Spleen (tissue), 11 donors: ENCODE measurements at regions not wholly inside any gene's neighbourhood (a gene's known extent, or its start where the extent isn't known, plus 50 kb on each side); places are given as distances from the start of the nearest gene placed in this dataset.
"Not testable (repeated sequence)": the region's sequence is repeated elsewhere in the genome, so short reads cannot be mapped to it uniquely, and the experiment has no call there.

ENCODE experiments used
- DNase-seq: peaks from one replicate; pipeline ENCODE4 v3.0.0-alpha.2; 2020
- H3K27ac ChIP-seq, 8 donors: fragments of 200-600 bp; sonication (generic) in 7 of 8; 1 replicate in 4 of 8; 2 replicates in 4 of 8; pipeline versions ENCODE4 v1.5.0 to v1.8.0; 2016 to 2021; ENCODE audit warnings: inconsistent platforms in 4 of 8, mild to moderate bottlenecking in 4 of 8, moderate library complexity in 1 of 8
- H3K27me3 ChIP-seq, 7 donors: fragments of 200-600 bp; sonication (generic) in 6 of 7; replicated peaks in 1 of 7; 1 replicate in 4 of 7; 2 replicates in 3 of 7; pipeline versions ENCODE4 v1.5.0 to v1.8.0; 2016 to 2021; ENCODE audit warnings: inconsistent platforms in 3 of 7, mild to moderate bottlenecking in 1 of 7
- H3K36me3 ChIP-seq, 6 donors: fragments of 200-600 bp; sonication (generic) in 5 of 6; 1 replicate in 4 of 6; 2 replicates in 2 of 6; pipeline versions ENCODE4 v1.5.0 to v1.8.0; 2016 to 2021; ENCODE audit warnings: inconsistent platforms in 2 of 6
- H3K4me1 ChIP-seq, 6 donors: fragments of 200-600 bp; sonication (generic) in 5 of 6; 1 replicate in 3 of 6; 2 replicates in 3 of 6; pipeline versions ENCODE4 v1.5.0 to v1.8.0; 2016 to 2021; ENCODE audit warnings: inconsistent platforms in 3 of 6
- H3K4me3 ChIP-seq, 8 donors: fragments of 200-600 bp; sonication (generic) in 7 of 8; 1 replicate in 4 of 8; 2 replicates in 4 of 8; pipeline versions ENCODE4 v1.5.0 to v1.8.0; 2016 to 2021; ENCODE audit warnings: inconsistent platforms in 4 of 8, mild to moderate bottlenecking in 4 of 8, moderate library complexity in 2 of 8
- H3K9me3 ChIP-seq, 8 donors: fragments of 200-600 bp; sonication (generic) in 7 of 8; 1 replicate in 4 of 8; 2 replicates in 4 of 8; pipeline versions ENCODE4 v1.5.0 to v1.8.0; 2016 to 2021; ENCODE audit warnings: inconsistent platforms in 4 of 8
- POLR2A ChIP-seq, 3 donors: fragments of 450-650 bp; IDR thresholded peaks; one replicate each; pipeline ENCODE4 v1.5.1; 2017; ENCODE audit warnings: antibody characterized with exemption in 3 of 3, mild to moderate bottlenecking in 1 of 3
- POLR2AphosphoS5 ChIP-seq, 3 donors: sonication (generic); formaldehyde crosslinking; IDR thresholded peaks; one replicate each; pipeline ENCODE4 v1.5.1; 2017; ENCODE audit warnings: antibody characterized with exemption in 3 of 3
- WGBS, 5 donors: extraction: QIAGEN DNeasy Blood & Tissue Kit in 3 of 5; methylation state at CpG; one replicate each; pipeline versions ENCODE4 v1.1.5 to v1.1.7; 2013 to 2018; 5-methylcytosine and 5-hydroxymethylcytosine counted together
- intact Hi-C: fragments of 100-400 bp; cut with DNase I; formaldehyde crosslinking; loops from one replicate; pipeline ENCODE4 v1.15.0; 2023; ENCODE audit warnings: low total_unique reads
- TF ChIP-seq, protein P1 (sequence below), 11 experiments: fragments of 200-600 bp in 7 of 11; fragments of 450-650 bp in 4 of 11; sonication (generic) in 4 of 11; IDR thresholded peaks in 8 of 11; conservative IDR thresholded peaks in 3 of 11; 1 replicate in 7 of 11; 2 replicates in 4 of 11; pipeline versions ENCODE4 v1.4.0 to v1.8.0; 2016 to 2021; ENCODE audit warnings: antibody characterized with exemption in 11 of 11, inconsistent platforms in 4 of 11, mild to moderate bottlenecking in 1 of 11
- donor health status: healthy with polysubstance abuse.
- donor health status: DM: no; HTN: no; CAD: no; lungs with moderate emphysema.
- donor health status: DM: no; HTN: no; CAD: no.
- donor health status: Bipolar disorder and iron deficiency.
- donor health status: healthy.
- donor health status: DM: no; HTN: no; CAD: no.
- donor health status: DM: yes; HTN: yes; CAD: no.

DNA sequence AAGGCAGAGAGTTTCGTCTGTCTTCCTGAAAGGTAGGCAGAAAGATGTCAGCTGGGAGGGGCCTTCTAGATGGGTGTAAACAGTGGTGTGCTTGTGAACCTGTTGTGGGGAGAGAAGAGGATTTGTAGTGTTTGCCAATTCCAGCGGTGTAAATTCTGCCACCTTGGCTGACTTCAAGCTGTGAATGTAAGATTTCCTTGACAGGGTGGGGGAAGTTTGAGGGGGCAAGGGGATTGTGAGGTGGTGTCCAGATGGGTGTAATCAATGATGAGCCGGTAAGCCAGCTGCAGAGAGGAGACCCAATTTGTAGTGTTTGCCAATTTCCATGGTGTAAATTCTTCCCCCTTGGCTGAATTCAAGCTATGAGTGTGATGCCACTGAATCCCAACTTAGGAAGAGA, 61.0 kb upstream of the ADGRE5 start:
- no peak for TF ChIP-seq POLR2AphosphoS5 (IDR thresholded peaks at IDR 0.05)
- TF ChIP-seq POLR2A (IDR thresholded peaks at IDR 0.05) = no peak
- TF ChIP-seq, protein P1, sequence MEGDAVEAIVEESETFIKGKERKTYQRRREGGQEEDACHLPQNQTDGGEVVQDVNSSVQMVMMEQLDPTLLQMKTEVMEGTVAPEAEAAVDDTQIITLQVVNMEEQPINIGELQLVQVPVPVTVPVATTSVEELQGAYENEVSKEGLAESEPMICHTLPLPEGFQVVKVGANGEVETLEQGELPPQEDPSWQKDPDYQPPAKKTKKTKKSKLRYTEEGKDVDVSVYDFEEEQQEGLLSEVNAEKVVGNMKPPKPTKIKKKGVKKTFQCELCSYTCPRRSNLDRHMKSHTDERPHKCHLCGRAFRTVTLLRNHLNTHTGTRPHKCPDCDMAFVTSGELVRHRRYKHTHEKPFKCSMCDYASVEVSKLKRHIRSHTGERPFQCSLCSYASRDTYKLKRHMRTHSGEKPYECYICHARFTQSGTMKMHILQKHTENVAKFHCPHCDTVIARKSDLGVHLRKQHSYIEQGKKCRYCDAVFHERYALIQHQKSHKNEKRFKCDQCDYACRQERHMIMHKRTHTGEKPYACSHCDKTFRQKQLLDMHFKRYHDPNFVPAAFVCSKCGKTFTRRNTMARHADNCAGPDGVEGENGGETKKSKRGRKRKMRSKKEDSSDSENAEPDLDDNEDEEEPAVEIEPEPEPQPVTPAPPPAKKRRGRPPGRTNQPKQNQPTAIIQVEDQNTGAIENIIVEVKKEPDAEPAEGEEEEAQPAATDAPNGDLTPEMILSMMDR (IDR thresholded peaks at IDR 0.05 in 8 of 11, conservative IDR thresholded peaks at IDR 0.05 in 3 of 11) = no peak
- Histone ChIP-seq H3K27ac (no peak overlapping the region), H3K4me1 (no peaks in the 10 kb centered on the region), H3K4me3 (no peak overlapping the region), H3K9me3 (peaks cover 0 to 12% (median 0%) of the 10 kb centered on the region in 8 donors), H3K27me3 (peaks cover 0 to 4% (median 0%) of the 10 kb centered on the region in 7 donors), H3K36me3 (no peaks in the 10 kb centered on the region)
- intact Hi-C loops = no loop called here
- no peak for DNase-seq
- 88 to 97% (median 89%) methylated on average over 3 of the region's 3 CpGs for WGBS, 5 donors

DNA sequence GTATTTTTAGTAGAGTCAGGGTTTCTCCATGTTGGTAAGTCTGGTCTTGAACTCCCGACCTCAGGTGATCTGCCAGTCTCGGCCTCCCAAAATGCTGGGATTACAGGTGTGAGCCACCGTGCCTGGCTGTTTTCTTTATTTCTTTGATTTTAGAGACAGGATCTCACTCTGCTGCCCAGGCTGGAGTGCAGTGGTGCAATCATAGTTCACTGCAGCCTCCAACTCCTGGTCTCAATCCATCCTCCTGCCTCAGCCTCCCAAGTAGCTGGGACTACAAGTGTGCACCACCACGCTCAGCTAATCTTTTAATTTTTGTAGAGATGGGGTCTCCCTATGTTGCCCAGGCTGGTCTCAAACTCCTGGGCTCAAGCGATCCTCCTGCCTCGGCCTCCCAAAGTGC, 61.5 kb upstream of the ADGRE5 start:
- peaks cover 0 to 12% (median 0%) of the 10 kb centered on the region in 8 donors for H3K9me3 ChIP-seq
- H3K27ac ChIP-seq, intact Hi-C loops, DNase-seq, H3K4me1 ChIP-seq, H3K36me3 ChIP-seq, H3K4me3 ChIP-seq, H3K27me3 ChIP-seq: not testable (repeated sequence)
- WGBS, 5 donors = 94 to 98% (median 94%) methylated on average over 6 of the region's 6 CpGs

DNA sequence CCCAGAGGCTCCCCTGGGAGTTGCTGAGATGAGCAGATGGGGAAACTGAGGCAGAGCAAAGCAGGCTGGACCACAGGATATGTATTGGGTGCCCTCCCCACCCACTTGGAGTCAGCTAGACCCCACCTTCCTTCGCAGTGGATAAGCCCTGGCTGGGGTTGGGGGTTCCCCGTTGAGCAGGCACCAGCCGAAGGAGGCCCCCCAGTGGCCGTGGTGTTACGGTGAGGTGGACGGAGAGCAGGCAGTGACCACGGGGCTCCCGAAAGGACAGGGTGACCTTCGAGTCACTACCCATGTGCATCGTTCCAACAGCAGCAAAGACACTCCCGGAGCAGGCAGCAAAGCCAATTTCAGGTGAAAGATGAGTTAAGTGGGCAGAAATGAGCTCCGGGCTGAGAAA, 62.4 kb upstream of the ADGRE5 start:
- TF ChIP-seq POLR2A (IDR thresholded peaks at IDR 0.05) = no peak
- TF ChIP-seq, protein P1 (IDR thresholded peaks at IDR 0.05 in 8 of 11, conservative IDR thresholded peaks at IDR 0.05 in 3 of 11) = peak in 1 of 11 experiments; percentile 7
- no peak for DNase-seq
- Histone ChIP-seq H3K4me1 (no peaks in the 10 kb centered on the region), H3K9me3 (peaks cover 0 to 12% (median 0%) of the 10 kb centered on the region in 8 donors), H3K4me3 (no peak overlapping the region), H3K27me3 (peaks cover 0 to 4% (median 0%) of the 10 kb centered on the region in 7 donors), H3K27ac (no peak overlapping the region), H3K36me3 (no peaks in the 10 kb centered on the region)
- intact Hi-C loops = no loop called here
- WGBS, 5 donors = 33 to 51% (median 41%) methylated on average over 12 of the region's 12 CpGs

DNA sequence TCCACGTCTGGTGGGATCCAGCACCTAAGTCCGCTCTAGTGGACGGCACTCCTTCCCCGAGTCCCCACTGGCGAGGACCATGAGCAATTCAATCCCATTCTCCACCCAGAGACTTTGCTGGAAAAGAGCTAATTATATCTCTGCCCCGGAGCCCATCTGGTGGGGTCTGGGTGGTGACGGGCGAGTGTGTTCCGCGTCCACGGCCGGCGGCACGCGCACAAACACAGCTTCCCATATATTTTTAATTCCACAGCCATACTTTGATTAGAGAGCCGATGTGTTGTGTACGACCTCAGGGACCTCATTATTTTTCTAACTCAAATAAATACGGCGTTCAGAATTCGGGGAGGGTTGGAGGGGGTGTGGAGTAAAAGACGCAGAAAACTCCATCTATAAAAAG, 64.1 kb upstream of the ADGRE5 start:
- 81 to 90% (median 86%) methylated on average over 20 to 21 of the region's 21 CpGs for WGBS, 5 donors
- H3K4me1 ChIP-seq = no peaks in the 10 kb centered on the region
- peaks cover 0 to 12% (median 0%) of the 10 kb centered on the region in 8 donors for H3K9me3 ChIP-seq
- no peak overlapping the region for H3K4me3 ChIP-seq
- peaks cover 0 to 4% (median 0%) of the 10 kb centered on the region in 7 donors for H3K27me3 ChIP-seq
- no peak for DNase-seq
- intact Hi-C loops = no loop called here
- TF ChIP-seq POLR2A (IDR thresholded peaks at IDR 0.05) (no peak), POLR2AphosphoS5 (IDR thresholded peaks at IDR 0.05) (no peak)
- TF ChIP-seq, protein P1 (IDR thresholded peaks at IDR 0.05 in 8 of 11, conservative IDR thresholded peaks at IDR 0.05 in 3 of 11) = no peak
- H3K36me3 ChIP-seq = no peaks in the 10 kb centered on the region
- no peak overlapping the region for H3K27ac ChIP-seq

DNA sequence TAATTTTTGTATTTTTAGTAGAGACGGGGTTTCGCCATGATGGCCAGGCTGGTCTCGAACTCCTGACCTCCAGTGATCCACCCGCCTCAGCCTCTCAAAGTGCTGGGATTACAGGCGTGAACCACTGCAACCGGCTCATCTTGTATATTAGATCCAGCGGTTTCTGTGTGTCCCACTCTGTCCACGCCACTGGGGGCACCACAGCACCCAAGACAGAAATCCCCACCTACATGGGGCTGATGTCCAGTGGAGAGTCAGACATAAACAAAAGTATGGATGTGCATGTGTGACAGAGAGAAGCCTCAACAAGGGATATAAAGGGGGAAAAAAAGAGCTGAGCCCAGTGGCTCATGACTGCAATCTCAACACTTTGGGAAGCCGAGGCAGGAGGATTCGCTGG, 65.8 kb upstream of the ADGRE5 start:
- DNase-seq = no peak
- TF ChIP-seq POLR2AphosphoS5 (IDR thresholded peaks at IDR 0.05) = no peak
- TF ChIP-seq POLR2A (IDR thresholded peaks at IDR 0.05) = no peak
- TF ChIP-seq, protein P1 (IDR thresholded peaks at IDR 0.05 in 8 of 11, conservative IDR thresholded peaks at IDR 0.05 in 3 of 11) = no peak
- no peaks in the 10 kb centered on the region for H3K4me1 ChIP-seq
- 83 to 94% (median 90%) methylated on average over 10 of the region's 10 CpGs for WGBS, 5 donors
- peaks cover 0 to 8% (median 0%) of the 10 kb centered on the region in 8 donors for H3K9me3 ChIP-seq
- H3K36me3 ChIP-seq = no peaks in the 10 kb centered on the region
- intact Hi-C loops = no loop called here
- no peak overlapping the region for H3K27ac ChIP-seq
- no peak overlapping the region for H3K4me3 ChIP-seq
- H3K27me3 ChIP-seq = peaks cover 0 to 4% (median 0%) of the 10 kb centered on the region in 7 donors
